Gastrocnemius medialis (tissue), 4 donors: ENCODE measurements at regions not wholly inside any gene's neighbourhood (a gene's known extent, or its start where the extent isn't known, plus 50 kb on each side); places are given as distances from the start of the nearest gene placed in this dataset.

Source experiments
- CTCF ChIP-seq, 5 experiments: fragments of 450-650 bp in 3 of 5; fragments of 200-600 bp in 2 of 5; sonication (generic) in 2 of 5; IDR thresholded peaks in 4 of 5; conservative IDR thresholded peaks in 1 of 5; 1 replicate in 4 of 5; 2 replicates in 1 of 5; pipeline ENCODE4 v1.5.1; 2016 to 2019; ENCODE audit warnings: antibody characterized with exemption in 5 of 5, mild to moderate bottlenecking in 3 of 5, moderate library complexity in 3 of 5
- POLR2A ChIP-seq, 2 donors: fragments of 450-650 bp; IDR thresholded peaks; one replicate each; pipeline ENCODE4 v1.6.1; 2017; ENCODE audit warnings: antibody characterized with exemption in 2 of 2, mild to moderate bottlenecking in 2 of 2, moderate library complexity in 2 of 2

- TF ChIP-seq POLR2A (IDR thresholded peaks at IDR 0.05) = no peak
- TF ChIP-seq CTCF (IDR thresholded peaks at IDR 0.05 in 4 of 5, conservative IDR thresholded peaks at IDR 0.05 in 1 of 5) = no peak
Measured at GRCh38 chr2:17148407-17149145, 369.7 kb downstream of the RAD51AP2 start.
